GM18520 (cell line): ENCODE measurements at regions not wholly inside any gene's neighbourhood (a gene's known extent, or its start where the extent isn't known, plus 50 kb on each side); places are given as distances from the start of the nearest gene placed in this dataset.

Experiments
- ATAC-seq: cut with Tn5 transposase; IDR thresholded peaks from one replicate; pipeline ENCODE4 v1.9.1; 2021; ENCODE audit not compliant: unreplicated experiment

DNA sequence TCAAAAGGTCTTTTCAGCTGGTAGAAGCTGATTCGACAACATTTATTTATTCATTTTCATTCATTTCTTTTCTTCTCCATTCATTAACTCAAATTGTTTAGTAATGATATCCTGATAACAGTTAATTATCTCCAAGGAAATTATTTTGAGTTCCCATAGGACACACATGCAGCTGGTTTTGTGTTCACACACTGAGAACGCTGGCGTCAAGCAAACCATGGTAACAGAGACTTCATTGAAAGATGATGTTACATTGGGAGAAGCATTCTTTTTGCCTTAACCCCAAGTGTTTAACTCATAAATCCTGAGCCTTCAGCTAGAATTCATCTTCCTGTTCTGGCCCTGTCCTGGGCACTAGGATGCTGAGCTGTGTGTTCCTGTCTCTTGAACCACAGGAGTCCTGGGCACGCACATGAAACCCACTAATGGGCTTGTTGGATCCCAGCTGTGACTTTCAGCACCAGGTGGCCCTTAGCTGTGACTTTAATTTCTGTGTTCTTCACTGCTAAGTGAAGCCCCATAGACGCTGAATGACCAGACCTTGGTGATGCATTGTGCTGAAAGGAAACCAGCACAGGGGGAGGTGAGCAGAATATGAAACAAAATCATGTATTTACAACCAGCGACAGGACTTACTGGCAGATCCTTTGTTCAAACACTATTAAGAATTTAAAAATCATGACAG, 121.5 kb upstream of the PRSS58 start:
- no peak for ATAC-seq

GRCh38 chr7:142377567-142377966, 119.7 kb upstream of the PRSS58 start:
- ATAC-seq, result no peak

DNA sequence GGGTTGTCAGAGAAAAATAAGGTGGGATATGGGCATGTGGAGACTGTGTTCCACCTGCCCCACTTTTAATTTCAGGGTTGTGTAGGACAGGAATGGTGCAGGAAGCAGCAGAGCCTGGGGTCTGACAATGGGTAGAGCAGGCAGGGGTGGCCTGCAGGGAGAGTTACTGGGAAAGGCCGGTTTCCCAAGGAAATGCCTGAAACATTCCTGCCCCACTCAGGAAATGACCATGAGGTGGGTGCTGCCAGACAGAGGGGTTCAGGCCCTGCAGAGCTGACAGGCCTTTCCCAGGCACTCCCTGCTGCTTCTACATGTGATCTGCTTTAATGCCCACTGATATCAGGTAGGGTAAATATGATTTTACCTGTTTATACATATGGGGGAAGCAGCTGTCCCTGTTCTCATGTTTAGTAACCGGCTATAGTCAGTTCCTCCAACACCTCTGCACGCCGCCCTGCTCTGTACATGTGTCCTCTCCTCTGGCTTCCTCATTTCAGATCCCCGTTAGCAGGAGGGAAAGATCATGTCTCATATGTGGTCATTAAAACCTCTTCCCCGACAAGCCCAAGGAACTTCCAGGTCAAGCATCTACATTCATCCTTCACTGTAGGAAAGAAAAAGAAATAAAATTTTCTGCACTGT, 118.6 kb upstream of the PRSS58 start:
- ATAC-seq, result no peak

DNA sequence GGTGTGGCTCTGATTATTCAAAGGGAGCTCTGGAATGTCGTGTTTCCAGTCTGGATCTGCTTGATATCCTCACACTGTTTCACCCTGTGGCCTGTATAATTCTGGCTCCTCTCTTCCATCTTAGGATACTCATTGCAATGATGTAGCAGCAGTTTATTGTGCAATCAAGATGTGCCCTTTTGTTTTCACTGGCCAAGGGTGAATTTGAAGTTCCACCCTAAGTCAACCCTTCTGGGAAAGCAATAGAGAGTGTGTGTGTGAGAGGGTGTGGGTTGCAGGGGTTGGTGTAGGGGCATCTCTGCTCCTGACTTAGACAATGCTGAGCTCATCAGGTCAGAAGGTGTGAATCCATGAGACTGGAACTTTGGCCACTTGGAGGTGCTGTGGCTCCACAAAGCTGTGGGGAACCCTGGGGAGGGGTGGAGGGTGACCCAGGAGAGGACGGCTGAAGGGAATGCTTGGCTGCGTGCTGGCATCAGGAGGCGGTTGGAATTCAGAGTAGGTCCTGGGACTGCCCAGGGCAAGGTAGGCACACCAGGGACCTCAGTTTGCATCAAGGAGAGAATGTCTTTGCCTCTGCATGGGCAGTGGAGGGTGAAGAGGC, 118.0 kb upstream of the PRSS58 start:
- ATAC-seq, result no peak

DNA sequence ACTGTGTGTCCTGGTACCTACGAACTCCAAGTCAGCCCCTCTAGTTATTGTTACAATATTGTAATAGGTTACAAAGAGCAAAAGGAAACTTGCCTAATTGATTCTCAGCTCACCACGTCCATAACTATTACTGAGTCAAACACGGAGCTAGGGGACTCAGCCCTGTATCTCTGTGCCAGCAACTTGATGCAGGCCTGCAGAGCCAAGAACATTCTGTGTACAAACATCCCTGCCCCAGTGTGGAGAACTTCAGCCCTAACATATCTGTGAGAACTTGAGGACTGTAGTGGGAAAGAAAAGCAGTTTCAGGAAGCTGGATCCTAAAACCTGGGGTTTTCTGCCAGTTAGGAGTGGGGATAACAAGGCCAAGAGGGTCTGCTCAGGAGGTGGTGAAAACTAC, 114.9 kb upstream of the PRSS58 start:
- ATAC-seq, result no peak

DNA sequence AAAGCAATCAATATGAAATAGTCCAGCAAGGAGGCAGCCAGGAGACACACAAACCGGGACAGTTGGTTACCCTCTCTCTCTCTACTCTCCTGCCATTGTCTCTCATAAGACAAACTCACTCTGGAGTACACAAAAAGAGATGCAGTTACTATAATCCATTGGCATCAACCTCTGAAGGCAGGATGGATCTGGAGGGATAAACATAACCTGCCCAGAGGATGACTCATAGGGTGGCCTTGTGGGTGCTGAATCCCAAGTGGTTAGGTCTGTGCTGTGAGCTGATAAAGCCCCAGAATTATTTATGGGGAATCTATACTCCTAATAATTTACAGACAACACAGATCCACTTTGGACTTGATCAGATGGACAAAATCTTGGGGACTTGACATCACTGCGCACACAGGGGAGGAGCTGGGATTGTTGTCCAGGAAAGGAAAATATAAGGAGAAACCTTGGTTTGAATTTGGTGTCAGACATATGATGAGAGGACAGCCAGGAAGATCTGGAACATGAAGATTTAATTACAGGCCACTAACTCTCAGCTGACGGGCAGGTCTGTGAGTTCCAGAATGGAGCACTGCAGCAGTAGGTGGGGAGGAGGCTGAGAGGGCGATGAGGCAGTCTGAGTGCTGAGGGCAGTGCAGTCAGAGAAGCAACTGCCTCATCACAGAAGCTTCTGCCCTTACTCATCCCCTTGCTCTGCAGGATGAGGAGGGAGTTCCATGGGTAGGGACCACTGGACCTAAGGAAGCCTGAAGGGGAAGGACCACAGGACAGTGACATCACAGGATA, 113.9 kb upstream of the PRSS58 start:
- no peak for ATAC-seq

DNA sequence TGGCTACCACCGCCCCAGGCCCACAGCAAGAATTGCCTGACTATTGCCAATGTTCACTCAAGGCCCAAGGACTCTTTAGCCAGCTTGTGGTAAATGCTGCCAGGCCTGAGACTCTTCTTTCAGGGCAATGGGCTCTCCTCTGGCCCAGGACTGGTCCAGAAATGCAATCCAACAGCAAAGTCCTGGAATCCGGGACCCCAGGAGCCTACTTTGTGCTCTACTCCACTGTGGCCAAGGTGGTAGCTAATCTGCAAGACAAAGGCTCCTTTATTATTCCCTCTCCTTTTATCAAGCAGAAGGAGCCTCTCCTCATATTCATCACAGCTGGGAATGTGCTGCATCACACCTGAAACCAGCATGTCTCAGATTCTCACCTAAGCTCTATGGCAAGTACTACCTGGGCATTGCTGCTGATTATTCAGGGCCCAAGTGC, 107.6 kb upstream of the PRSS58 start:
- no peak for ATAC-seq

DNA sequence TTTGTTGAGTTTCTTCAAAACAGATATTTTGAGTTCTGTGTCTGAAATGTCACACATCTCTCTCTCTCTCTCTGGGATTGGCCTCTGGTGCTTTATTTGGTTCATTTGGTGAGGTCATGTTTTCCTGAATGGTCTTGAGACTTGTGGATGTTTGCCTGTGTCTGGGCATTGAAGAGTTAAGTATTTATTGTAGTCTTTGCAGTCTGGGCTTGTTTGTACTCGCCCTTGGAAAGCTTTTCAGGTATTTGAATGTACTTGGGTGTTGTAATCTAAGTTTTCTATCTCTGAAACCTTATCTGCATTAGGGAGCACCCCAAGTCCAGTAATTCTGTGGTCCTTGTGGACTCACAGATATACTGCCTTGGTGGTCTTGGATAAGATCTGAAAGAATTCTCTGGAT, 106.7 kb upstream of the PRSS58 start:
- no peak for ATAC-seq

- no peak for ATAC-seq
Measured at GRCh38 chr7:142362349-142362748, 104.5 kb upstream of the PRSS58 start.

GRCh38 chr7:142359694-142360279, 101.9 kb upstream of the PRSS58 start:
- no peak for ATAC-seq

DNA sequence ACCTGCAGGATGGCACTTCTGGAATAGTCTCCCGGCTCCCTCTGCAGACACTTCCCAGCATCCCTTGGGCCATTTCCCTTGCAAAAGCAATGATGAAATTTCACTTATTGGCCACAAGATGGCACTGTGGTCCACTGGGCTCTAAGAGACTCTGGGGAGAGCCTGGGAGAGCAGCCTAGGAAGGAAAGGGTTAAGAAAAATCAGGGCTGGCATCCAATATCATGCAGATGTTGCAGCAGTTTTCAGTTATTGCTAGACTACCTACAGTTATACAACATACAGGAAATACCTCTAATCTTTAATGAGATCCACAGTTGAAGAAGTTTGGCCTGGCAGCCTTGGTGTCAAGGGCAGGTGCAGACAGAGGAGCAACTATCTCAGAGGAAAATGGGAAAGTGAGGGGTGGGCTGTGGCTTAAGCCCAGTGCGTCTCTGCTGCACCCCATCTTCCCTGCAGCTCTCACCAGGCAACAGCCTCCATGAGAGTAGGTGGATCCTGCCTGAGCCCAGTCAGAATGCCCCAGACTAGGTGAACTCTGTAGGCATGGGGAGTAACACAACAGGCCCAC, 100.2 kb upstream of the PRSS58 start:
- ATAC-seq, result peak; percentile 61

DNA sequence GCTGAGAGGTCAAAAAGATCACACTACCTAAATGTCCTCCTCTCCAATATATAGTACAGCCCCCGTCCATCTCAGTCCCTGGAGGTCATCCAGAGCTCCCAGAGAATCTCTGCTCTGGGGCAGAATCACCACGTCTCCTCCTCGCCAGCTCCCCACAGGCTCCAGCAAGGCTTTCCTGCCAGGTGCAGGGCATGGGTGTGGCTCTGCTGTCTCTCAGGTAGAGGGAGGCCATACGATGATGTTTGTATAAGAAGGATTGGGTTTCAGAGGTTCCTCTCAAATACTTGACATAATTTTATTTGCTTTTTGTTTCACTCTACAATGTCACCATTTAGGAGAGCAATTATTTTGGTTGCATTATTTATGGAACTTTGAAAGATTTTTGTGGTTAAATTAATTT, 98.3 kb upstream of the PRSS58 start:
- no peak for ATAC-seq

GRCh38 chr7:142355328-142355727, 97.5 kb upstream of the PRSS58 start:
- no peak for ATAC-seq

GRCh38 chr7:142353147-142354060, 95.5 kb upstream of the PRSS58 start:
- no peak for ATAC-seq

DNA sequence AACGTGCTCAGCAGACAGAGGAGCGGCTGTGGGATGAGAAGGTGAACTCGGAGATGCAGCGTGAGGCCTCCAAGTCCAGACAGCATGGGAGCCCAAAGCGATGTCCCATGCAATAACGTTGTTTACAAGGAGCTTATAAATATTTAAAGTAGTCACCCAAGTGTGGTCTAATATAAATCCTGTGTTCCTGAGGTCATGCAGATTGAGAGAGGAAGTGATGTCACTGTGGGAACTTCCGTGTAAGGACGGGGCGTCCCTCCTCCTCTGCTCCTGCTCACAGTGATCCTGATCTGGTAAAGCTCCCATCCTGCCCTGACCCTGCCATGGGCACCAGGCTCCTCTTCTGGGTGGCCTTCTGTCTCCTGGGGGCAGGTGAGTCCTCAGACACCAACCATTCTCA, 94.7 kb upstream of the PRSS58 start:
- no peak for ATAC-seq

DNA sequence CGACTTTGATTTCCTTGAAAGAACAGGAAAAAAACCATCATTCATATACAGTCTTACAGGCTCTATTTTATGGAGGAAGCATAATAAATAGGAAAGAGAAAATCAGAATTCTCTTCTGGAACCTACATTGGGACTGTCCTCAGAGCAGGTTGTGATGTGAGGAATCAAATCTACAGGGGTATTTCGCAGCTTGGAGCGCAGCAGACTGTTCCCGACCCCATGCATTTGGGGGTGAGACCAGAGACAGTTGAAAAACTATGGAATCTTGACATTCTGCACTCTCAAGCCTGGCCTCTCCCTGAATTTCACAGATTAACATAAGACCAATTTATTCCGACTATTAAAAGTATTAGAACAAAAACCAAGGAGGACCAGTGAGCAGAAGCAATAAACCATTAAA, 93.3 kb upstream of the PRSS58 start:
- ATAC-seq, result no peak

- no peak for ATAC-seq
Measured at GRCh38 chr7:142349670-142350405, 92.0 kb upstream of the PRSS58 start.

DNA sequence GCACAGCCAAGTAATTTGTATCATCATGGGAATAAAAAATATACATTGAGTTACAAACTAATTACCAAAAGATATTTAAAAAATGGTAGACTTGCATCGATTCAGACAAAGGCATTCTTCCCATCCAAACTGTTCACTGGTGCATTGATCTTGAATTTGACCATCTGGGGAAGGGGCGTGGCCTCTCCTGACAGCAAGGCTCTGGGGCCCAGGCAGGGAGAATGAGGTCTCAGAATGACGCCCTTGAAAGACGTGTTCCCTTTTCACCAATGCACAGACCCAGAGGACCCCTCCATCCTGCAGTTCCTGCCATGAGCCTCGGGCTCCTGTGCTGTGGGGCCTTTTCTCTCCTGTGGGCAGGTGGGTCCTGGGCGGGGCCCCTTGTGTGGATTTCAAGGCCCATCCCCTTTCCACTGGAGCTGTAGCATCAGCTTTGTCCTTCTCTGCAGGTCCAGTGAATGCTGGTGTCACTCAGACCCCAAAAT, 91.1 kb upstream of the PRSS58 start:
- ATAC-seq, result no peak

DNA sequence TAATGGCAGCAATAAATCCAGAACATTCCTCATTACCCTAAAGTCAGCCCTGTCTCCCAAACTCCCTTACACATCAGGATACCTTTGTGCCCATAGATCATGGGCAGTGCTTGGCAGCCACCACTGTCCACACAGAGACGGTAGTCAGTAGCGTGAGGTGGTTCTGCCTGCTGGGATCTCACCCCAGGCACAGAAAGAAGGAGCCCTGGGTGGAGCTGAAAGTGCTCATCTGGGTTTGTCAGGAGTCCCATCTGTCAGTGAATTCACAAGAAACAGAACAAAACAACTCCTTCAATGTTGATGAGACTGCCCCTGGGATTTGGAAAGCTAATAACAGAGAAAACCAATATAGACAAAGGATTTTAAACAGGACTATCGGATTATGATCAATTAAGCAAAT, 90.2 kb upstream of the PRSS58 start:
- no peak for ATAC-seq
